SU-DHL-6 (cell line): ENCODE measurements at regions not wholly inside any gene's neighbourhood (a gene's known extent, or its start where the extent isn't known, plus 50 kb on each side); places are given as distances from the start of the nearest gene placed in this dataset.

Experiments
- EZH2phosphoT487 ChIP-seq: fragments of 200-600 bp; sonication (generic), shearing (Covaris generic); conservative IDR thresholded peaks from 2 replicates; pipeline ENCODE4 v1.6.1; 2018; ENCODE audit warnings: mild to moderate bottlenecking, antibody characterized with exemption, low read length, moderate library complexity, mixed read lengths
- TF ChIP-seq, protein P1 (sequence below): fragments of 200-600 bp; sonication (generic); IDR thresholded peaks from one replicate; pipeline ENCODE4 v1.5.1; 2017; ENCODE audit warnings: antibody characterized with exemption, mild to moderate bottlenecking, low read length, moderate library complexity; ENCODE audit not compliant: insufficient read depth, poor library complexity, severe bottlenecking

DNA sequence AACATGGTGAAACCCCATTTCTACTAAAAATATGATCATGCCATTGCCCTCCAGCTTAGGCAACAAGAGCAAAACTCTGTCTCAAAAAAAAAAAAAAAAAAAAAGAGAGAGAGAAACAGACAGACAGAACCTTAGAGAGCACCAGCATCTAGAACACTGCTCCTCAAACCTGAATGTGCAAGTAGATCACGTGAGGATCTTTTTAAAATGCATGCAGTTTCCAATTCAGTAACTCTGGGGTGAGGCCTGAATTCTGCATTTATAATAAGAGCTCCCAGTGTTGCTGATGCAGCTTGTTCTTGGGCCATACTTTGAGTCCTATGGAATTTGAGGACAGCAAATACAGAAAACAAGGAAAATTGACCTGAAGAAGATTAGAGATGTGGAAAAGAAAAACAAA is 218.3 kb downstream of the ALDH8A1 start:
- TF ChIP-seq, protein P1, sequence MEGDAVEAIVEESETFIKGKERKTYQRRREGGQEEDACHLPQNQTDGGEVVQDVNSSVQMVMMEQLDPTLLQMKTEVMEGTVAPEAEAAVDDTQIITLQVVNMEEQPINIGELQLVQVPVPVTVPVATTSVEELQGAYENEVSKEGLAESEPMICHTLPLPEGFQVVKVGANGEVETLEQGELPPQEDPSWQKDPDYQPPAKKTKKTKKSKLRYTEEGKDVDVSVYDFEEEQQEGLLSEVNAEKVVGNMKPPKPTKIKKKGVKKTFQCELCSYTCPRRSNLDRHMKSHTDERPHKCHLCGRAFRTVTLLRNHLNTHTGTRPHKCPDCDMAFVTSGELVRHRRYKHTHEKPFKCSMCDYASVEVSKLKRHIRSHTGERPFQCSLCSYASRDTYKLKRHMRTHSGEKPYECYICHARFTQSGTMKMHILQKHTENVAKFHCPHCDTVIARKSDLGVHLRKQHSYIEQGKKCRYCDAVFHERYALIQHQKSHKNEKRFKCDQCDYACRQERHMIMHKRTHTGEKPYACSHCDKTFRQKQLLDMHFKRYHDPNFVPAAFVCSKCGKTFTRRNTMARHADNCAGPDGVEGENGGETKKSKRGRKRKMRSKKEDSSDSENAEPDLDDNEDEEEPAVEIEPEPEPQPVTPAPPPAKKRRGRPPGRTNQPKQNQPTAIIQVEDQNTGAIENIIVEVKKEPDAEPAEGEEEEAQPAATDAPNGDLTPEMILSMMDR = no peak
- TF ChIP-seq EZH2phosphoT487 = no peak
